Transverse colon (tissue), 4 donors: ENCODE measurements at regions not wholly inside any gene's neighbourhood (a gene's known extent, or its start where the extent isn't known, plus 50 kb on each side); places are given as distances from the start of the nearest gene placed in this dataset.

ENCODE experiments used
- EP300 ChIP-seq: sonication (generic); formaldehyde crosslinking; IDR thresholded peaks from one replicate; pipeline ENCODE4 v1.6.1; 2017; ENCODE audit warnings: antibody characterized with exemption, low read depth
- POLR2A ChIP-seq: fragments of 450-650 bp; IDR thresholded peaks from one replicate; pipeline ENCODE4 v1.6.1; 2016; ENCODE audit warnings: antibody characterized with exemption, mild to moderate bottlenecking, moderate library complexity
- POLR2AphosphoS5 ChIP-seq, 3 donors: sonication (generic); formaldehyde crosslinking; IDR thresholded peaks; one replicate each; pipeline ENCODE4 v1.6.1; 2016; ENCODE audit warnings: antibody characterized with exemption in 3 of 3
- TF ChIP-seq, protein P1 (sequence below), 5 experiments: fragments of 200-600 bp in 3 of 5; fragments of 450-650 bp in 2 of 5; sonication (generic) in 3 of 5; IDR thresholded peaks; 1 replicate in 2 of 5; 2 replicates in 3 of 5; pipeline ENCODE4 v1.5.1; 2016 to 2017; ENCODE audit warnings: antibody characterized with exemption in 5 of 5, inconsistent platforms in 3 of 5, mild to moderate bottlenecking in 2 of 5, moderate library complexity in 1 of 5

DNA sequence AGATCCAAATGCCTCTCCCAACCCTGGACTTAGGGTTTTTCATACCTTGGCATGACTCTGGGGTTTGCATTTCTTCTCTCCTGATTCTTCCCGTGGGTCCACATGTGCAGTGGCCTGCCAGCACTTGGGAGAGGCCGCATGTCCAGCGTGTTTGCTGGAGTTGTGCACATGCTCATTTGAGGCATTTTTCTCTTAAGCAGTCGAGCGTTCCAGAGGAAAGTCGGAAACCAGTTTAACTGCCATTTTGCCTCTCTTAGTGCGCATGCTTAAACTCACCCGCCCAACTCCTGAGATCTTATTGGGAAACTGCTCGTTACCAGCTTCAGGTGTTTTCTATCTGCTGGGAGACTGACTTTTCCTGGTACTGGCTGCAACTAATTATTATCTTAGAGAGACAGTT is 888.4 kb upstream of the PHF14 start:
- TF ChIP-seq, protein P1, sequence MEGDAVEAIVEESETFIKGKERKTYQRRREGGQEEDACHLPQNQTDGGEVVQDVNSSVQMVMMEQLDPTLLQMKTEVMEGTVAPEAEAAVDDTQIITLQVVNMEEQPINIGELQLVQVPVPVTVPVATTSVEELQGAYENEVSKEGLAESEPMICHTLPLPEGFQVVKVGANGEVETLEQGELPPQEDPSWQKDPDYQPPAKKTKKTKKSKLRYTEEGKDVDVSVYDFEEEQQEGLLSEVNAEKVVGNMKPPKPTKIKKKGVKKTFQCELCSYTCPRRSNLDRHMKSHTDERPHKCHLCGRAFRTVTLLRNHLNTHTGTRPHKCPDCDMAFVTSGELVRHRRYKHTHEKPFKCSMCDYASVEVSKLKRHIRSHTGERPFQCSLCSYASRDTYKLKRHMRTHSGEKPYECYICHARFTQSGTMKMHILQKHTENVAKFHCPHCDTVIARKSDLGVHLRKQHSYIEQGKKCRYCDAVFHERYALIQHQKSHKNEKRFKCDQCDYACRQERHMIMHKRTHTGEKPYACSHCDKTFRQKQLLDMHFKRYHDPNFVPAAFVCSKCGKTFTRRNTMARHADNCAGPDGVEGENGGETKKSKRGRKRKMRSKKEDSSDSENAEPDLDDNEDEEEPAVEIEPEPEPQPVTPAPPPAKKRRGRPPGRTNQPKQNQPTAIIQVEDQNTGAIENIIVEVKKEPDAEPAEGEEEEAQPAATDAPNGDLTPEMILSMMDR (IDR thresholded peaks at IDR 0.05): no peak
- TF ChIP-seq POLR2A (no peak), POLR2AphosphoS5 (IDR thresholded peaks at IDR 0.05) (no peak), EP300 (no peak)
